Heart right ventricle (tissue), 16 donors: ENCODE measurements at regions not wholly inside any gene's neighbourhood (a gene's known extent, or its start where the extent isn't known, plus 50 kb on each side); places are given as distances from the start of the nearest gene placed in this dataset.

ENCODE experiments used
- ATAC-seq, 8 donors: fragments of 200-7000 bp; cut with Tn5 transposase; one replicate each; pipeline ENCODE4 v1.9.1; 2020; ENCODE audit warnings: mild to moderate bottlenecking in 8 of 8, moderate library complexity in 8 of 8, moderate number of reproducible peaks in 1 of 8
- DNase-seq, 2 donors: peaks; one replicate each; pipeline ENCODE4 v3.0.0-alpha.2; 2020
- H3K27ac ChIP-seq, 10 donors: fragments of 200-600 bp; sonication (generic) in 2 of 10; one replicate each; pipeline versions ENCODE4 v1.5.0 to v1.8.0; 2020 to 2022; ENCODE audit warnings: mild to moderate bottlenecking in 3 of 10
- H3K27me3 ChIP-seq, 7 donors: fragments of 200-600 bp; one replicate each; pipeline ENCODE4 v1.8.0; 2021 to 2022; ENCODE audit warnings: mild to moderate bottlenecking in 2 of 7
- H3K36me3 ChIP-seq, 9 donors: fragments of 200-600 bp; sonication (generic) in 1 of 9; one replicate each; pipeline versions ENCODE4 v1.5.0 to v1.8.0; 2020 to 2022; ENCODE audit warnings: mild to moderate bottlenecking in 2 of 9
- H3K4me1 ChIP-seq, 9 donors: fragments of 200-600 bp; sonication (generic) in 1 of 9; one replicate each; pipeline versions ENCODE4 v1.5.0 to v1.8.0; 2020 to 2022; ENCODE audit warnings: mild to moderate bottlenecking in 4 of 9
- H3K4me3 ChIP-seq, 10 donors: fragments of 200-600 bp; sonication (generic) in 2 of 10; one replicate each; pipeline versions ENCODE4 v1.5.0 to v1.8.0; 2020 to 2022; ENCODE audit warnings: mild to moderate bottlenecking in 7 of 10, moderate library complexity in 2 of 10
- H3K9me3 ChIP-seq, 11 donors: fragments of 200-600 bp in 10 of 11; sonication (generic) in 2 of 11; one replicate each; pipeline versions ENCODE4 v1.5.0 to v1.8.0; 2013 to 2022; ENCODE audit warnings: mild to moderate bottlenecking in 2 of 11, control low read depth in 1 of 11, moderate library complexity in 1 of 11
- WGBS, 2 donors: extraction: QIAGEN DNeasy Blood & Tissue Kit; methylation state at CpG; one replicate each; pipeline ENCODE4 v1.1.7; 2013; ENCODE audit warnings: inconsistent platforms in 1 of 2; 5-methylcytosine and 5-hydroxymethylcytosine counted together
- intact Hi-C, 10 donors: fragments of 100-400 bp; cut with DNase I; formaldehyde crosslinking; loops; one replicate each; pipeline versions ENCODE4 v1.11.1 to v1.14.2; 2022
- TF ChIP-seq, protein P1 (sequence below), 9 donors: fragments of 200-600 bp; sonication (generic) in 2 of 9; IDR thresholded peaks; one replicate each; pipeline versions ENCODE4 v1.5.0 to v1.8.0; 2021 to 2022; ENCODE audit warnings: antibody characterized with exemption in 9 of 9, mild to moderate bottlenecking in 5 of 9, moderate library complexity in 1 of 9
- donor health status: Arrhythmogenic right ventricular cardiomyopathy.
- donor health status: ischemic (EF 13 %, LVEDD 7.1; RV severe dilation, severe dysfunction).
- donor health status: healthy with polysubstance abuse.
- donor health status: DM: no; HTN: yes; CAD: no.
- donor health status: DM: no; HTN: no; CAD: no.
- donor health status: ischemic (EF 25% LVEDD 6.9; RV normal size, moderate dysfunction).
- donor health status: ischemic (EF 25% LVEDD 5.7; RV mildly dilated, moderate dysfunction).
- donor health status: healthy.
- donor health status: DM: yes; HTN: yes; CAD: no.
- donor health status: Ischemic cardiomyopathy.
- donor health status: ischemic (EF 35%, LVEDD 5.7; RV mildly dilated, moderate dysfunction).
- donor health status: nonischemic (EF 11% LVEDD 7.7; RV severe dilation, severe dysfunction).
- donor health status: DM: yes; HTN: yes; CAD: no.
- donor health status: PGD.
- donor health status: ischemic (EF 29% LVEDD 5.4; RV normal size, mild dysfunction).
- donor health status: nonischemic (EF 23%, LVEDD 6.1; RV moderate dilation, normal function).

DNA sequence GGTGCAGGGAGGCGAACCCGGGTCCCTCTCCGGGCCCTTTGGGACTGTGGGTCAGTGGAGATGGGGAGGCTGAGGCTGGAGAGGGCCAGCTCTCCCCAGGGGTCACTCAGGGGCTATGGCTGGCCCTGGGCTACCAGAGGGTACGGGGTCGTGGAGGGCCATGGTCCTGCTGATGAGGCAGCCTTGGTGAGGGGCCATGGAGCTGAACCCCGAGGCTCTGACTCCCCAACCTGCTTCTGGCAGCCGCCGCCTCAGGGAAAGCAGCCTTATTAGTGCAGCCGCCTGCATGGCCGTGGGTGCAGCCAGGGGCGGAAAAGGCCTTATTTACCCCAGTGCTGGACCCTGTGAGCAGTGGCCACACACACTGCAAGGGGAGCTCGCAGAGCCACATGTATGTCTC, 139.4 kb downstream of the MIAT start:
- DNase-seq (no peak), ATAC-seq (peak in 1 of 8 donors; percentile 16)
- Histone ChIP-seq H3K4me3 (no peak overlapping the region), H3K27me3 (no peaks in the 10 kb centered on the region), H3K9me3 (no peaks in the 10 kb centered on the region), H3K36me3 (peaks cover 0 to 10% (median 0%) of the 10 kb centered on the region in 9 donors), H3K27ac (no peak overlapping the region), H3K4me1 (no peaks in the 10 kb centered on the region)
- WGBS, 2 donors: 95 to 98% methylated on average over 12 of the region's 12 CpGs
- TF ChIP-seq, protein P1, sequence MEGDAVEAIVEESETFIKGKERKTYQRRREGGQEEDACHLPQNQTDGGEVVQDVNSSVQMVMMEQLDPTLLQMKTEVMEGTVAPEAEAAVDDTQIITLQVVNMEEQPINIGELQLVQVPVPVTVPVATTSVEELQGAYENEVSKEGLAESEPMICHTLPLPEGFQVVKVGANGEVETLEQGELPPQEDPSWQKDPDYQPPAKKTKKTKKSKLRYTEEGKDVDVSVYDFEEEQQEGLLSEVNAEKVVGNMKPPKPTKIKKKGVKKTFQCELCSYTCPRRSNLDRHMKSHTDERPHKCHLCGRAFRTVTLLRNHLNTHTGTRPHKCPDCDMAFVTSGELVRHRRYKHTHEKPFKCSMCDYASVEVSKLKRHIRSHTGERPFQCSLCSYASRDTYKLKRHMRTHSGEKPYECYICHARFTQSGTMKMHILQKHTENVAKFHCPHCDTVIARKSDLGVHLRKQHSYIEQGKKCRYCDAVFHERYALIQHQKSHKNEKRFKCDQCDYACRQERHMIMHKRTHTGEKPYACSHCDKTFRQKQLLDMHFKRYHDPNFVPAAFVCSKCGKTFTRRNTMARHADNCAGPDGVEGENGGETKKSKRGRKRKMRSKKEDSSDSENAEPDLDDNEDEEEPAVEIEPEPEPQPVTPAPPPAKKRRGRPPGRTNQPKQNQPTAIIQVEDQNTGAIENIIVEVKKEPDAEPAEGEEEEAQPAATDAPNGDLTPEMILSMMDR (IDR thresholded peaks at IDR 0.05): no peak
- intact Hi-C loops: loop anchor here in 1 of 10 donors (10.0 kb wide), 1 partner anchor 58 kb away; no protein-coding TSS in a partner anchor

DNA sequence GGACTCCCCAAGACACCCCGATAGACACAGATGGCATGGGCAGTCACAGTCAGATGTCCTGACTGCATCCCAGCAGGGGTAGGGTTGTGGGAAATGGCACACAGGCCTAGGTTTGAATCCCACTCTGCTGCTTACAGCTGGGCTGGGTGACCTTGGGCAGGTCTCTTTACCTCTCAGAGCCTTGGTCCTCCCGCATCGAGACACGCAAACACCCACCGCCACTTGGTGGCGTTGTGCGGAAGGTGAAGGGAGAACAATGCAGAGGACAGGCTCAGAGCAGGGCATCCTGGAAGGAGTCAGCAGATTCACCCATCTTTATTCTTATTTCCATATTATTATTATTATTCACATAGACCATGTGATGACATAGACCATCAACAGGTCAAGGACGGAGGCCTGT, 140.5 kb downstream of the MIAT start:
- no peak overlapping the region for H3K4me3 ChIP-seq
- 94 to 97% methylated on average over 8 of the region's 8 CpGs for WGBS, 2 donors
- intact Hi-C loops: loop anchor here in 1 of 10 donors (10.0 kb wide), 1 partner anchor 57 kb away; no protein-coding TSS in a partner anchor

DNA sequence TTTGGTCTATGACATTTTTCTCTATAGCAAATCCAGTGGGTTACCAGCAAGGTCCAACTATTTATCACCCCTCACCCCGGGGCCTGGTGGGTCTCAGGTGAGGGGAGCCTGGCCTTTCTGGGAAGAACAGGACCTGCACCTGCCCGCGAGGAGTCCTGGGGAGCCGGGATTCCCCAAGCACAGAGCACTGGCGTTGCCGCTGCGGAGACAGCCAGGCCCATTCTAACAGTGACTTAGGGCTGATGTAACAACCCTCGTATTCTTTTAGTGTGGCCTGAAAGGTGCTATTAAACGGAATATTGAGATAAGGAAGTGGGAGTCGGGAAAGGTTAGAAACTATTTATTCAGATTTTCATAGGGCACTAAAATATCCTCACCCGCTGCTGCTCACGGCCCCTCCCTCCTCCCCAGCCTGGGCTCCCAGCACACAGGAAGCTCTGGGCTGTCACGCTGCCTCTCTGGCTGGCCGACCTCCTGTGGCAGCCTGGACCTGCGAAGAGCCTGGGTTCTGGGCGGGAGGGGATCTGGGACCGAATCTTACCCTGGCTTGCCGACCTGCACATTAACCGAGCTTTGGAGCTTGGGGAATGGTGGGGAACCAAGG, 141.2 kb downstream of the MIAT start:
- DNase-seq (no peak), ATAC-seq (no peak)
- Histone ChIP-seq H3K9me3 (no peaks in the 10 kb centered on the region), H3K27ac (no peak overlapping the region), H3K4me3 (no peak overlapping the region), H3K36me3 (peaks cover 0 to 5% (median 0%) of the 10 kb centered on the region in 9 donors), H3K4me1 (no peaks in the 10 kb centered on the region), H3K27me3 (no peaks in the 10 kb centered on the region)
- WGBS, 2 donors: 77 to 78% methylated on average over 19 of the region's 19 CpGs
- intact Hi-C loops: loop anchor here in 1 of 10 donors (10.0 kb wide), 1 partner anchor 56 kb away; no protein-coding TSS in a partner anchor
- TF ChIP-seq, protein P1 (IDR thresholded peaks at IDR 0.05): no peak

More for the DNA sequence above, 140.5 kb downstream of the MIAT start:
- TF ChIP-seq, protein P1 (IDR thresholded peaks at IDR 0.05): no peak
- Histone ChIP-seq H3K27ac (no peak overlapping the region), H3K27me3 (no peaks in the 10 kb centered on the region), H3K36me3 (peaks cover 0 to 5% (median 0%) of the 10 kb centered on the region in 9 donors), H3K4me1 (no peaks in the 10 kb centered on the region), H3K9me3 (no peaks in the 10 kb centered on the region)
- DNase-seq (no peak), ATAC-seq (no peak)

DNA sequence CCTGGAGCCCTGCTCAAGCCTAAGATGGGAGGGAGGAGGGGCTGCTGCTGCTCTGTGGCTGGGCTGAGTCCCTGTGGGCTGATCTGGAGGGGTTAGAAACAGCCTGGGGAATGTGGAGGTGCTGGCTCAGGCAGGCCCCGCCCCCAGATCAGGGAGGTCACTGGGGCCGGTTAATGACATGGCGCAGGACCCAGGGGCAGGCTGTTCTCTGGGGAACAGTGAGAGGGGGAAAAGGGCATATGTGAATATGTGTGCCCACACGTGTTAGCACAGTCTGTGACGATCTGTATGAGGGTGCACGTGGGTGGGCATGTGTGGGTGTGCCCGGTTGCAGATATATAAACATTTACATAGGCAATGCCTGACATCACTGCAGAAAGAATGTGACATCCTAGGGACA, 143.5 kb downstream of the MIAT start:
- 61 to 66% methylated on average over 7 of the region's 7 CpGs for WGBS, 2 donors
- intact Hi-C loops: loop anchor here in 1 of 10 donors (10.0 kb wide), 1 partner anchor 64 kb away; no protein-coding TSS in a partner anchor
- Histone ChIP-seq H3K9me3 (no peaks in the 10 kb centered on the region), H3K27me3 (no peaks in the 10 kb centered on the region), H3K4me3 (no peak overlapping the region), H3K4me1 (no peaks in the 10 kb centered on the region), H3K36me3 (no peaks in the 10 kb centered on the region), H3K27ac (no peak overlapping the region)
- DNase-seq (no peak), ATAC-seq (no peak)
- TF ChIP-seq, protein P1 (IDR thresholded peaks at IDR 0.05): no peak
